ENCODE measurements at regions not wholly inside any gene's neighbourhood (a gene's known extent, or its start where the extent isn't known, plus 50 kb on each side); places are given as distances from the start of the nearest gene placed in this dataset.

- Histone ChIP-seq H3K27me3 (no peaks in the 10 kb centered on the region), H3K4me1 (no peaks in the 10 kb centered on the region), H3K27ac (no peak overlapping the region), H3K36me3 (no peaks in the 10 kb centered on the region), H3K9me3 (no peaks in the 10 kb centered on the region), H3K4me3 (no peak overlapping the region)
- no peak for TF ChIP-seq CTCF (IDR thresholded peaks at IDR 0.05)
- no peak for TF ChIP-seq POLR2A (IDR thresholded peaks at IDR 0.05)
- TF ChIP-seq POLR2AphosphoS5 (IDR thresholded peaks at IDR 0.05), result no peak
- intact Hi-C loops (cut with DNase I; ENCODE audit: low total_unique reads), result no loop called here
- no peak for DNase-seq (ENCODE audit: low spot score in 2 of 2)
These were observed 50.8 kb upstream of the CTNNA1 start for GRCh38 chr5:138702166-138703077.

- no peak for TF ChIP-seq POLR2A (IDR thresholded peaks at IDR 0.05)
- no peak for TF ChIP-seq CTCF (IDR thresholded peaks at IDR 0.05)
- no peak for TF ChIP-seq POLR2AphosphoS5 (IDR thresholded peaks at IDR 0.05)
- no peaks in the 10 kb centered on the region for H3K36me3 ChIP-seq
- H3K9me3 ChIP-seq, result no peaks in the 10 kb centered on the region
- no peak overlapping the region for H3K4me3 ChIP-seq
- intact Hi-C loops (cut with DNase I; ENCODE audit: low total_unique reads), result no loop called here
- H3K4me1 ChIP-seq, result no peaks in the 10 kb centered on the region
- no peak overlapping the region for H3K27ac ChIP-seq
- H3K27me3 ChIP-seq, result no peaks in the 10 kb centered on the region
- no peak for DNase-seq (ENCODE audit: low spot score in 2 of 2)
These were observed 51.5 kb upstream of the CTNNA1 start for GRCh38 chr5:138701678-138702077.

GRCh38 chr5:138700581-138701362, 52.5 kb upstream of the CTNNA1 start:
- no peak for DNase-seq (ENCODE audit: low spot score in 2 of 2)
- no peaks in the 10 kb centered on the region for H3K4me1 ChIP-seq
- no peak for TF ChIP-seq POLR2AphosphoS5 (IDR thresholded peaks at IDR 0.05)
- no peak for TF ChIP-seq CTCF (IDR thresholded peaks at IDR 0.05)
- no peak for TF ChIP-seq POLR2A (IDR thresholded peaks at IDR 0.05)
- H3K4me3 ChIP-seq, result no peak overlapping the region
- no peaks in the 10 kb centered on the region for H3K9me3 ChIP-seq
- H3K27ac ChIP-seq, result no peak overlapping the region
- intact Hi-C loops (cut with DNase I; ENCODE audit: low total_unique reads), result no loop called here
- no peaks in the 10 kb centered on the region for H3K36me3 ChIP-seq
- no peaks in the 10 kb centered on the region for H3K27me3 ChIP-seq

GRCh38 chr5:138699482-138699881, 53.7 kb upstream of the CTNNA1 start:
- H3K4me1 ChIP-seq, result no peaks in the 10 kb centered on the region
- H3K27ac ChIP-seq, result no peak overlapping the region
- TF ChIP-seq POLR2A (IDR thresholded peaks at IDR 0.05), result no peak
- TF ChIP-seq CTCF (IDR thresholded peaks at IDR 0.05), result no peak
- no peak for TF ChIP-seq POLR2AphosphoS5 (IDR thresholded peaks at IDR 0.05)
- no peaks in the 10 kb centered on the region for H3K27me3 ChIP-seq
- DNase-seq (ENCODE audit: low spot score in 2 of 2), result no peak
- no peaks in the 10 kb centered on the region for H3K9me3 ChIP-seq
- no peak overlapping the region for H3K4me3 ChIP-seq
- intact Hi-C loops (cut with DNase I; ENCODE audit: low total_unique reads), result no loop called here
- H3K36me3 ChIP-seq, result no peaks in the 10 kb centered on the region

GRCh38 chr5:138698713-138699112, 54.5 kb upstream of the CTNNA1 start:
- Histone ChIP-seq H3K36me3 (no peaks in the 10 kb centered on the region), H3K27me3 (no peaks in the 10 kb centered on the region), H3K4me3 (no peak overlapping the region), H3K4me1 (no peaks in the 10 kb centered on the region), H3K9me3 (no peaks in the 10 kb centered on the region), H3K27ac (no peak overlapping the region)
- intact Hi-C loops (cut with DNase I; ENCODE audit: low total_unique reads), result no loop called here
- TF ChIP-seq POLR2A (IDR thresholded peaks at IDR 0.05) (no peak), CTCF (IDR thresholded peaks at IDR 0.05) (no peak)
- DNase-seq (ENCODE audit: low spot score in 2 of 2), result no peak

All from breast epithelium (tissue), 4 donors.